ENCODE measurements at regions not wholly inside any gene's neighbourhood (a gene's known extent, or its start where the extent isn't known, plus 50 kb on each side); places are given as distances from the start of the nearest gene placed in this dataset.

DNA sequence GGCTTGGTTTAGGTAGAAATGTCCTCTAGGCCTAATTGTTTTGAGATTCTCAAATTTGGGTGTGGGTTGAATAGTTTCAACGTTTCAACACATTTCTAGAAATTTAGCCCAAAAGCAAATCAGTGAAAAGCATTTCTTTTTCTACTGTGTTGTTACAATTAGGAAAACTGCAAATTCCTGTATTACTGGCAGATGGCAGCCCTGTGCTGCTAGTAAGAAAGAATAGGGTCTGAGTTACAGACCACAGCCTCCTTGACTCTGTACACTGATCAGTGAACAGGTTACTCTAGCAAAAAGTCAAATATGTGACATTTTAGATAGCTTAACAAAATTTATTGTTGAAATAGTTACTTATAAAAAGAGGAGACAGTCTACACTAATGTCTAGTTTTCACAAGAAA, 703.0 kb downstream of the JRKL start:
- TF ChIP-seq, protein P1, sequence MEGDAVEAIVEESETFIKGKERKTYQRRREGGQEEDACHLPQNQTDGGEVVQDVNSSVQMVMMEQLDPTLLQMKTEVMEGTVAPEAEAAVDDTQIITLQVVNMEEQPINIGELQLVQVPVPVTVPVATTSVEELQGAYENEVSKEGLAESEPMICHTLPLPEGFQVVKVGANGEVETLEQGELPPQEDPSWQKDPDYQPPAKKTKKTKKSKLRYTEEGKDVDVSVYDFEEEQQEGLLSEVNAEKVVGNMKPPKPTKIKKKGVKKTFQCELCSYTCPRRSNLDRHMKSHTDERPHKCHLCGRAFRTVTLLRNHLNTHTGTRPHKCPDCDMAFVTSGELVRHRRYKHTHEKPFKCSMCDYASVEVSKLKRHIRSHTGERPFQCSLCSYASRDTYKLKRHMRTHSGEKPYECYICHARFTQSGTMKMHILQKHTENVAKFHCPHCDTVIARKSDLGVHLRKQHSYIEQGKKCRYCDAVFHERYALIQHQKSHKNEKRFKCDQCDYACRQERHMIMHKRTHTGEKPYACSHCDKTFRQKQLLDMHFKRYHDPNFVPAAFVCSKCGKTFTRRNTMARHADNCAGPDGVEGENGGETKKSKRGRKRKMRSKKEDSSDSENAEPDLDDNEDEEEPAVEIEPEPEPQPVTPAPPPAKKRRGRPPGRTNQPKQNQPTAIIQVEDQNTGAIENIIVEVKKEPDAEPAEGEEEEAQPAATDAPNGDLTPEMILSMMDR (IDR thresholded peaks at IDR 0.05; ENCODE audit: low read depth, low read length, missing input control): no peak
- TF ChIP-seq EGR1 (IDR thresholded peaks at IDR 0.05; ENCODE audit: low read depth in 2 of 2): no peak
- no peak for TF ChIP-seq TAF1 (conservative IDR thresholded peaks at IDR 0.05)
- no peak for TF ChIP-seq GABPA (IDR thresholded peaks at IDR 0.05 in 1 of 2, conservative IDR thresholded peaks at IDR 0.05 in 1 of 2)
- TF ChIP-seq, protein P2, sequence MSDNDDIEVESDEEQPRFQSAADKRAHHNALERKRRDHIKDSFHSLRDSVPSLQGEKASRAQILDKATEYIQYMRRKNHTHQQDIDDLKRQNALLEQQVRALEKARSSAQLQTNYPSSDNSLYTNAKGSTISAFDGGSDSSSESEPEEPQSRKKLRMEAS (IDR thresholded peaks at IDR 0.05): no peak
- TF ChIP-seq, protein P3, sequence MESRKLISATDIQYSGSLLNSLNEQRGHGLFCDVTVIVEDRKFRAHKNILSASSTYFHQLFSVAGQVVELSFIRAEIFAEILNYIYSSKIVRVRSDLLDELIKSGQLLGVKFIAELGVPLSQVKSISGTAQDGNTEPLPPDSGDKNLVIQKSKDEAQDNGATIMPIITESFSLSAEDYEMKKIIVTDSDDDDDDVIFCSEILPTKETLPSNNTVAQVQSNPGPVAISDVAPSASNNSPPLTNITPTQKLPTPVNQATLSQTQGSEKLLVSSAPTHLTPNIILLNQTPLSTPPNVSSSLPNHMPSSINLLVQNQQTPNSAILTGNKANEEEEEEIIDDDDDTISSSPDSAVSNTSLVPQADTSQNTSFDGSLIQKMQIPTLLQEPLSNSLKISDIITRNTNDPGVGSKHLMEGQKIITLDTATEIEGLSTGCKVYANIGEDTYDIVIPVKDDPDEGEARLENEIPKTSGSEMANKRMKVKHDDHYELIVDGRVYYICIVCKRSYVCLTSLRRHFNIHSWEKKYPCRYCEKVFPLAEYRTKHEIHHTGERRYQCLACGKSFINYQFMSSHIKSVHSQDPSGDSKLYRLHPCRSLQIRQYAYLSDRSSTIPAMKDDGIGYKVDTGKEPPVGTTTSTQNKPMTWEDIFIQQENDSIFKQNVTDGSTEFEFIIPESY (IDR thresholded peaks at IDR 0.05): no peak
- TF ChIP-seq, protein P4, sequence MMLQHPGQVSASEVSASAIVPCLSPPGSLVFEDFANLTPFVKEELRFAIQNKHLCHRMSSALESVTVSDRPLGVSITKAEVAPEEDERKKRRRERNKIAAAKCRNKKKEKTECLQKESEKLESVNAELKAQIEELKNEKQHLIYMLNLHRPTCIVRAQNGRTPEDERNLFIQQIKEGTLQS (IDR thresholded peaks at IDR 0.05): no peak
- TF ChIP-seq YY1 (IDR thresholded peaks at IDR 0.05): no peak
- no peak for TF ChIP-seq NR2F2 (IDR thresholded peaks at IDR 0.05)
- no peak for TF ChIP-seq HNF4G (IDR thresholded peaks at IDR 0.05)
